GM21390 (cell line): ENCODE measurements at regions not wholly inside any gene's neighbourhood (a gene's known extent, or its start where the extent isn't known, plus 50 kb on each side); places are given as distances from the start of the nearest gene placed in this dataset.

ENCODE experiments used
- ATAC-seq: cut with Tn5 transposase; IDR thresholded peaks from one replicate; pipeline ENCODE4 v1.9.1; 2021; ENCODE audit not compliant: unreplicated experiment

DNA sequence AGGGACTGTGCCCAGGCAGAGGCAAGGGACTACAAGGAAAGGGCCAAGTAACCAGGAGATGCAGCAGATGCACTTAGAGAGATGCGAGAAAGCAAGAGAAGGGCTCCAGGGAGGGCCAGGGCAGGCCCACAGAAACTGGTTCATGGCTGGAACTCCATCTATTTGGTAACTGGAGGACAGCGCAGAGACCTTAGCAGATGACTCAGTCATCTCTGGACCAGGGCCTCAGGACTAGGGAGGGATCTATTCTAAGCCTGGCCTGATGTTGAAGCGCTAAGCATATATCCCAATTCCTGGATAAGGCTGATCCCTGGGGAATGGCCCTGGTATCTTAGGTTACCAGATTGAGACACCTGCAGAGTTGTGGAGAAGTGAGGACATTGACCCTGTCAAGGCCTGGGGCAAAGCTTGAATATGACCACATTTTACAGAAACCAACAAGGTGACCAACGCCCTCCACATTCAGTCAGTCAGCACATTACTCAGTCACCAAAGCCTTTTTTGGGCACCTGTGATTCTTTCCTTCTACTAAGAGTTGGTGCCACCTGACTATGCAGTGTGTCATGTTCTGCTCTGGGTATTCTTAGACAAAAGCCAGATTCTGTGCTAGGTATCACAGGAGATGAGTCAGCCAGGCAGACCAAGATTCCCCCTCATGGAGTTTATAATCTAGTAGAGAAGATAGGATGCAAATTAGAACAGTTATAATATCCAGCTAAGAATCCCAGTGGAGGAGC, 68.4 kb upstream of the SLCO3A1 start:
- no peak for ATAC-seq

GRCh38 chr15:91787198-91787597, 66.3 kb upstream of the SLCO3A1 start:
- no peak for ATAC-seq

DNA sequence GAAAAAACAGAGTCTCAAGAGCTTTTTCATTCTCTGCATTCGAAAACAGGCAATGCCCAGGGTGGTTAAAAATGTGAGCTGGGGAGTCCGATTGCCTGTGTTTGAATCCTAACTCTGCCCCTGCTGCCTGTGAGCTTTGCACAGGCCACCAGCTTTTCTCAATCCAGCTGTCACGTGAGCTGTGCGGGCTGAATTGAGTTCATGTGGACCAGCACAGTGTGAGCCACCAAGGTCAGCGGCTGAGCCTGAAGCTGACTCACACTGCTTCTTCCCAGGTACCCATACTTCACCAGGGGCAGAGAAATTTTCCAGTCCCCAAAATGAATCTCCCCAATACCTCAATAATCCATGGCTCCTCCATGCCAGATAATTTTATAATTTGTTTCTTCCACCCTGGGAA, 64.4 kb upstream of the SLCO3A1 start:
- no peak for ATAC-seq

DNA sequence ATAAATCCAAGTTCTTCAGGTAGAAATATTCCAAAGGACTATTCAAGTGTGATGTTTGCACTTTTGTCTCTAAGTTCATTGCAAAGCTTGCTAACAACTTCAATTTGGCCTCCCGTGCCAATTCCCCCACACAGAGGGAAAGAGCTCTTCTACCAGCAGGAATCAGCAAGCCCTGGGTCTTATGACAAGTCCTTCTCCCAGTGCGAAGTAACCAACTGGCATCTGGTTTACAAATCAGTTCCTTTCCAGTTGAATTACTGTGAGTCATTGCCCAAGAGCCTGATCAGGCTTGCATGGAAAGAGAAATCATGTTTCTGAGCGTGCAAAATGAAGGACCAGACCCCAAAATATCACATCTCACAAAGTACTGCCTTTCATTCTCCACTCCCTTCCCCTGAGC, 62.7 kb upstream of the SLCO3A1 start:
- no peak for ATAC-seq

DNA sequence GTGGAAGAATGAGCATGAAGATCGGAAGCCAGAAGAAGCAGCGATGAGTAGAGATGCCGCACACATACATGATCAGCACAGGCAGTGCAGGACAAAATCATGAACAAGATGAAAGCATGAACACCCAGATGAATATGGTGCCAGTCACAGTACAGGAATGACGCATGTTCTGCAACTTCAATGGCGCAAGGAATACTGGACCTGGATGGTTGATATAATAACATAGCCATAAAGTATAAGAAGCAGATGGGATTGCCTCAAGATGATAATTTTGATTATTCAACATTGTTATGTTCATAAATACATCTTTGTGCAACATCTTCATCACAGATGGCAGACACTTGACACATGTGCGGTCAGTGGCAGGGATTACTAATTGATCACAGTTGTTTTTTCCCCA, 59.7 kb upstream of the SLCO3A1 start:
- ATAC-seq = no peak

- no peak for ATAC-seq
Observed at GRCh38 chr15:91795235-91795634, 58.3 kb upstream of the SLCO3A1 start.

- ATAC-seq = no peak
Observed at GRCh38 chr15:91801836-91802534, 51.5 kb upstream of the SLCO3A1 start.

DNA sequence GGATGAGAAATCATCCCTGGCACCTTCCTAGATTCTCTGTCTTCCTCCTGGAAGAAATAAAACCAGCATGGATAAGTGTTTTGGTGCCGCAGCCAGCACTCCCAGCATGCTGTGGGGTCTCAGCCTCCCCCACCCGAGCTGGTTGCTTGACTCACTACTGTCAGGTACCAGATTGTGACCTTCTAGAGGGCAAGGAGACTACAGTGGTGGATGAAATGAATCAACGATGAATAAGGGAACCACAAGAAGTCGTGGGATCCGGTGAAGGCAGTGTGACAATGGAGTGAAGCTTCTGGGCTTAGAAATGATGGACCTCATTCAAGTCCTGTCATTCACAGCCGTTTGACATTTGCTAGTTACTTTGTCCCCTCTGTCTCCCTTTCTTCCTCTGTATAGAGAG, 50.2 kb upstream of the SLCO3A1 start:
- no peak for ATAC-seq
